ENCODE measurements at regions not wholly inside any gene's neighbourhood (a gene's known extent, or its start where the extent isn't known, plus 50 kb on each side); places are given as distances from the start of the nearest gene placed in this dataset.

DNA sequence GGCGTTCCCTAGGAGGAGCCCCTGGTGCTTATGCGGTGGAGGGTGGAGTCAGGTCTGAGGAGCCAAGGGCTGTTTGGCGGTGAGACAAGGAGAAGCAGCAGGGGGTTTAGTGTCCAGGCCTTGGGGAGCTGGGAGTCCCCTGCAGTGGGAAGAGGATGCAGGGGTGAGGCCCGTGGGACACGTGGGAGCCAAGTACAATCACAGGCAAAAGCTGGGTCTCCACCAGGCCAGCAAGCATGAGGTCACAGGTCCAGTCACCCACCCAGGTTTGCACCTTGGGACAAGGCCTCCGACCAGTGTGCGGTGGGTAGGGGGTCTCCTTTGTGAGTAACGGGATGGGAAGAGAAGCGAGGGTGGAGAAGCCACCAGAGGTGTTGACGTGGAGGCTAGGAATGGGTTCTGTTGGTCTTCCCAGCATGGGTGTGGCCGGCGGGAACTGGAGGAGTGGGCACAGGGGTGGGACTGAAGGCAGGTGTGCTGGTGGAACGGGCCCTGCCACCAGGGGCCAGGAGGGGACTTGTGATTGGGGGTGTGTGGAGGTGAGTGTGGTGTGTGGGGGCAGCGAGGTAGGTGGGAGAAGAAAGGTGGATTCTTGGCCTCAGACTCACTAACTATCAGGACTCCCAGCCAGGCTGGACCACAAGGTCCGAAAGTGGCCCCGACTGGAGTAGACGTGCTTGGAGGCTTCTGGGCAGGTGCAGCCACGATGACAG lies 953.6 kb downstream of the TBC1D22A start:
- FAIRE-seq (no peak), DNase-seq (ENCODE audit: low spot score) (no peak), ATAC-seq (no peak)
- H3K27me3 ChIP-seq (ENCODE audit: control insufficient read depth in 1 of 2, insufficient read depth in 2 of 2, low read length in 2 of 2), result peaks cover 0 to 6% of the 10 kb centered on the region in 2 experiments; a peak in 2 of 5 replicates
- H2AFZ ChIP-seq (ENCODE audit: low read length), result no peak overlapping the region
- no peak overlapping the region for H3K9ac ChIP-seq (ENCODE audit: insufficient read depth, low read depth, low read length)
- H3K27ac ChIP-seq (ENCODE audit: extremely low read length, insufficient read depth, low read length), result no peak overlapping the region
- no peaks in the 10 kb centered on the region for H4K20me1 ChIP-seq (ENCODE audit: insufficient read depth, low read length)
- H3K4me2 ChIP-seq (ENCODE audit: low read depth, low read length), result no peak overlapping the region
- in situ Hi-C loops (cut with HindIII; ENCODE audit: extremely low pct_ligation_motif_present, low pct_unique_long_range_greater_than_20kb) (no loop called here), intact Hi-C loops (cut with micrococcal nuclease; ENCODE audit: unreplicated experiment) (no loop called here)
- POLR2A ChIA-PET, result no interaction called here
- H3K36me3 ChIP-seq (replicated peaks in 1 of 2; ENCODE audit: control insufficient read depth in 1 of 2, insufficient read depth in 2 of 2, low read length in 2 of 2), result no peaks in the 10 kb centered on the region
- TF ChIP-seq, protein P1, sequence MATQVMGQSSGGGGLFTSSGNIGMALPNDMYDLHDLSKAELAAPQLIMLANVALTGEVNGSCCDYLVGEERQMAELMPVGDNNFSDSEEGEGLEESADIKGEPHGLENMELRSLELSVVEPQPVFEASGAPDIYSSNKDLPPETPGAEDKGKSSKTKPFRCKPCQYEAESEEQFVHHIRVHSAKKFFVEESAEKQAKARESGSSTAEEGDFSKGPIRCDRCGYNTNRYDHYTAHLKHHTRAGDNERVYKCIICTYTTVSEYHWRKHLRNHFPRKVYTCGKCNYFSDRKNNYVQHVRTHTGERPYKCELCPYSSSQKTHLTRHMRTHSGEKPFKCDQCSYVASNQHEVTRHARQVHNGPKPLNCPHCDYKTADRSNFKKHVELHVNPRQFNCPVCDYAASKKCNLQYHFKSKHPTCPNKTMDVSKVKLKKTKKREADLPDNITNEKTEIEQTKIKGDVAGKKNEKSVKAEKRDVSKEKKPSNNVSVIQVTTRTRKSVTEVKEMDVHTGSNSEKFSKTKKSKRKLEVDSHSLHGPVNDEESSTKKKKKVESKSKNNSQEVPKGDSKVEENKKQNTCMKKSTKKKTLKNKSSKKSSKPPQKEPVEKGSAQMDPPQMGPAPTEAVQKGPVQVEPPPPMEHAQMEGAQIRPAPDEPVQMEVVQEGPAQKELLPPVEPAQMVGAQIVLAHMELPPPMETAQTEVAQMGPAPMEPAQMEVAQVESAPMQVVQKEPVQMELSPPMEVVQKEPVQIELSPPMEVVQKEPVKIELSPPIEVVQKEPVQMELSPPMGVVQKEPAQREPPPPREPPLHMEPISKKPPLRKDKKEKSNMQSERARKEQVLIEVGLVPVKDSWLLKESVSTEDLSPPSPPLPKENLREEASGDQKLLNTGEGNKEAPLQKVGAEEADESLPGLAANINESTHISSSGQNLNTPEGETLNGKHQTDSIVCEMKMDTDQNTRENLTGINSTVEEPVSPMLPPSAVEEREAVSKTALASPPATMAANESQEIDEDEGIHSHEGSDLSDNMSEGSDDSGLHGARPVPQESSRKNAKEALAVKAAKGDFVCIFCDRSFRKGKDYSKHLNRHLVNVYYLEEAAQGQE (IDR thresholded peaks at IDR 0.05; ENCODE audit: borderline replicate concordance in 1 of 2, low read depth in 1 of 2, low read length in 2 of 2), result no peak
- TF ChIP-seq, protein P2, sequence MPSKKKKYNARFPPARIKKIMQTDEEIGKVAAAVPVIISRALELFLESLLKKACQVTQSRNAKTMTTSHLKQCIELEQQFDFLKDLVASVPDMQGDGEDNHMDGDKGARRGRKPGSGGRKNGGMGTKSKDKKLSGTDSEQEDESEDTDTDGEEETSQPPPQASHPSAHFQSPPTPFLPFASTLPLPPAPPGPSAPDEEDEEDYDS (CRISPR knock-in tag; IDR thresholded peaks at IDR 0.05), result no peak
- TF ChIP-seq SALL2 (CRISPR knock-in tag; IDR thresholded peaks at IDR 0.05) (no peak), ZNF343 (CRISPR knock-in tag; IDR thresholded peaks at IDR 0.05) (no peak), SMYD3 (CRISPR knock-in tag; IDR thresholded peaks at IDR 0.05) (no peak)
- CTCF ChIA-PET (ENCODE audit: low intra/inter-chr PET ratio, low total read pairs), result no interaction called here
- WGBS (ENCODE audit: low lambda C conversion rate), result 44% methylated on average over 10 of the region's 18 CpGs
- no peaks in the 10 kb centered on the region for H3K4me1 ChIP-seq (ENCODE audit: insufficient read depth, low read length)
- no peaks in the 10 kb centered on the region for H3K79me2 ChIP-seq (ENCODE audit: insufficient read depth, low read length)
- H3K4me3 ChIP-seq (replicated peaks in 1 of 3; ENCODE audit: insufficient read depth in 1 of 3, low read depth in 2 of 3, low read length in 3 of 3), result no peak overlapping the region
- no peaks in the 10 kb centered on the region for H3K9me3 ChIP-seq (ENCODE audit: low read length)
- BruUV-seq (replicated peaks), result no TSS peak

All from HepG2 (cell line).